ENCODE measurements at regions not wholly inside any gene's neighbourhood (a gene's known extent, or its start where the extent isn't known, plus 50 kb on each side); places are given as distances from the start of the nearest gene placed in this dataset.
"Not testable (repeated sequence)": the region's sequence is repeated elsewhere in the genome, so short reads cannot be mapped to it uniquely, and the experiment has no call there.

DNA sequence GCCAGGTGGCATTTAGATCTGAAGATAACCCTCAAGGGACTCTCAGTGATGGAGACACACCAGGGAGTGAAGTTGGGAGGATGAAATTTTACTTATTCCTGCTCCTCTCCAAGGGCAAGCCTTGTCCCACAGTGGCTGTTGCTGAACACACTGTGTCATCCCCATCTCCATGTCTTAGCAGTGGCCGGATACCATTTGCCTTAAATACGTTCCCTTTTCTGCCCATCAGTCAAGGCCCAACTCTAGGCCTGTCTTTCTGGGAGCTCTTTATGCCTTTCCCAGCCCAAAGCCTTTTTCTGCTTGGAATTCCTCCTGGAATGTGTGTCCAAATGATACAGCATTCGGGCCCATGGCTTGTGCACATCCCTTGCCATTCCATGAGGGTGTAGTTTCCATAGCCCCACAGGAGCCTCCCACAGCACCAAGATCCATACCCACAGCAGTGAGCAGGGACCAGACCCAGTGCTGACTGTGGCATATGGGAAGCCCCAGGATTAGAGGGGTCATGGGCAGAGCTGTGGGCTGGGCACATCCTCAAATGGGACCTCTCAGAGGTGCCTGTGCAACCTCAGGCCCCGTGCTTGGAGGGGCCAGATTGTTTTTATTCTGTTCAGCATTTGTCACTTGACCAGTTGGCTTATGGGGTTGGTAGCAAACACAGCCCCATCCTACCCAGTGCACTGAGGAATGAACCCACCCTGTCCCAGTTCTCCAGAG, 63.7 kb upstream of the PRR23C start:
- Histone ChIP-seq H3K27me3 (peaks cover 0 to 12% (median 8%) of the 10 kb centered on the region in 7 donors), H3K9me3 (no peaks in the 10 kb centered on the region), H3K36me3 (no peaks in the 10 kb centered on the region), H3K4me1 (no peaks in the 10 kb centered on the region), H3K27ac (no peak overlapping the region), H3K4me3 (no peak overlapping the region)
- WGBS, 2 donors: 74 to 82% methylated on average over 4 of the region's 4 CpGs
- DNase-seq (no peak), ATAC-seq (no peak)
- intact Hi-C loops (cut with DNase I): loop anchor here in 1 of 10 donors (10.0 kb wide), 1 partner anchor 174 kb away; no protein-coding TSS in a partner anchor
- TF ChIP-seq, protein P1, sequence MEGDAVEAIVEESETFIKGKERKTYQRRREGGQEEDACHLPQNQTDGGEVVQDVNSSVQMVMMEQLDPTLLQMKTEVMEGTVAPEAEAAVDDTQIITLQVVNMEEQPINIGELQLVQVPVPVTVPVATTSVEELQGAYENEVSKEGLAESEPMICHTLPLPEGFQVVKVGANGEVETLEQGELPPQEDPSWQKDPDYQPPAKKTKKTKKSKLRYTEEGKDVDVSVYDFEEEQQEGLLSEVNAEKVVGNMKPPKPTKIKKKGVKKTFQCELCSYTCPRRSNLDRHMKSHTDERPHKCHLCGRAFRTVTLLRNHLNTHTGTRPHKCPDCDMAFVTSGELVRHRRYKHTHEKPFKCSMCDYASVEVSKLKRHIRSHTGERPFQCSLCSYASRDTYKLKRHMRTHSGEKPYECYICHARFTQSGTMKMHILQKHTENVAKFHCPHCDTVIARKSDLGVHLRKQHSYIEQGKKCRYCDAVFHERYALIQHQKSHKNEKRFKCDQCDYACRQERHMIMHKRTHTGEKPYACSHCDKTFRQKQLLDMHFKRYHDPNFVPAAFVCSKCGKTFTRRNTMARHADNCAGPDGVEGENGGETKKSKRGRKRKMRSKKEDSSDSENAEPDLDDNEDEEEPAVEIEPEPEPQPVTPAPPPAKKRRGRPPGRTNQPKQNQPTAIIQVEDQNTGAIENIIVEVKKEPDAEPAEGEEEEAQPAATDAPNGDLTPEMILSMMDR (IDR thresholded peaks at IDR 0.05): no peak

DNA sequence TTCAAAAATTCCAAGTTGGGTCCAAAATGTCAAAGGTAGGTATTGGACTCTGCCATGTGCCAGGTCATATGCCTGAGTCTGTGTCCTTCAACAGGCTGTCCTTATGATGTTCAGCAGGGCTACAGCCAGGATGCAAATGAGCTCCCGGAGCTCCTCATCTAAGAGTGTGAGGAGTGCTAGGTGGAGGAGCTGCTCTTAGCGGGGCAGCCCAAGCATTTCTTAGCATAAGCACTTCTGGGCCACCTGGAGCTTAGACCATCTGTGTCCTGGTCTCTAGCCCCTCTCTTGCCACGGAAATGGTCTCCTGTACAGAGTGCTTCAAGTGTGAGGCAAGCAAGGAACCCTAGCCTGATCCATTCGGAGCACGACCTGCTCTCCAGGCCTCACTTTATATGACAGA, 64.6 kb upstream of the PRR23C start:
- no peaks in the 10 kb centered on the region for H3K36me3 ChIP-seq
- DNase-seq: no peak
- intact Hi-C loops (cut with DNase I): loop anchor here in 1 of 10 donors (10.0 kb wide), 1 partner anchor 174 kb away; no protein-coding TSS in a partner anchor
- H3K4me1 ChIP-seq: no peaks in the 10 kb centered on the region
- ATAC-seq: no peak
- H3K4me3 ChIP-seq: no peak overlapping the region
- H3K27ac ChIP-seq: no peak overlapping the region
- H3K9me3 ChIP-seq: no peaks in the 10 kb centered on the region
- peaks cover 0 to 12% (median 8%) of the 10 kb centered on the region in 7 donors for H3K27me3 ChIP-seq
- 58 to 62% methylated on average over 5 of the region's 5 CpGs for WGBS, 2 donors
- TF ChIP-seq, protein P1 (IDR thresholded peaks at IDR 0.05): no peak

DNA sequence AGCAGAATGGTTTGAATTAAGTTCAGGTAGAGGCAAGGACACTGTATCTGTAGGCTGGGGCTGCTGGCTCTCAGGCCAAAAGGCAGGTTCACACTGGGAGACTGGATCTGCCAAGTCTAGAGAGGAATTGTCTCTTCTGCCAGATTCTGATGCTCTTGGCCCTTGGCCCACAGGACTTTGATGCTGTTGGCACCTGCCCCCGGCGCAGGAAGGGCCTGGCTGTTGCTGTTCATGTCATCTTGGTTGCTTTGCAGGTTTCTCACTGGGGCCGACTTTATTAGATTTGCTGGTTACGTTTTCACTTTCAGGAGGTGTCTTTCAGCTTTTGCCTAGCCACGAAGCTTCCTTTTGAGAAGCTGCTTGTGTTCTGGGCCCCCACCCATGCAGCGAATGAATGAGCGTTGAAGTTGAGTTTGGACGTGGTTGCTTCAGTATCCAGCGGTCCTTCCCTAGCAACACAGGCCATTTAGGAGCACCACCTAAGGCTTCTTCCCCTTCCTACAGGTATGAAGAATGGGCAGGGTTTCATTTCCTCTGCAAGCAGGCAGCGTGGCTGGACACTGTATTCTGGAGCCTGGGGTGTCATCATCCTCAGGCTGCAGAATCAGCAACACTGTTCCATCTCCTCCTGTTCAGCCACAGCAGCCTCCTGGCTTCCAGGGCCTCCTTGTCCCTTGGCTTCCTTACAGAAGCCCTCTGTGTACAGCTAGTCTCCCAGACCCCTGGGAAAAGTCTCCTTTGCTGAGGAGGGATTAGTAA, 65.6 kb upstream of the PRR23C start:
- no peak overlapping the region for H3K4me3 ChIP-seq
- no peaks in the 10 kb centered on the region for H3K4me1 ChIP-seq
- TF ChIP-seq, protein P1 (IDR thresholded peaks at IDR 0.05): no peak
- no peaks in the 10 kb centered on the region for H3K36me3 ChIP-seq
- DNase-seq (peak; percentile 41 to 49), ATAC-seq (peak; percentile 48 to 82 (median 70))
- H3K9me3 ChIP-seq: no peaks in the 10 kb centered on the region
- H3K27ac ChIP-seq: no peak overlapping the region
- 63 to 71% methylated on average over 10 of the region's 10 CpGs for WGBS, 2 donors
- H3K27me3 ChIP-seq: peaks cover 0 to 12% (median 8%) of the 10 kb centered on the region in 7 donors
- intact Hi-C loops (cut with DNase I): loop anchor here in 4 of 10 donors (2.0 to 5.0 kb wide), 3 partner anchors 217 to 221 kb away; no protein-coding TSS in a partner anchor

DNA sequence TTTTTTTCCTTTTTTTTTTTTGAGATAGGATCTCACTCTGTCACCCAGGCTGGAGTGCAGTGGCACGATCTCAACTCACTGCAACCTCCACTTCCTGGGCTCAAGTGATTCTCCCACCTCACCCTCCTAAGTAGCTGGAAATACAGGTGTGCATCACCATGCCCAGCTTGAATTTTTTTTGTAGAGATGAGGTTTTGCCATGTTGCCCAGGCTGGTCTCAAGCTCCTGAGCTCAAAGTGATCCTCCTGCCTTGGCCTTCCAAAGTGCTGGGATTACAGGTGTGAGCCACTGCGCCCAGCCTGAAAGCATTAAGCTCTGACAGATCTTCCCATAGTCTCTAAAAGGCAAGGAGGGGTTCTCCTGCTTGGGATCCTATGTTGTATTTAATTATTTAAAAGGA, 66.2 kb upstream of the PRR23C start:
- not testable (repeated sequence) for H3K36me3 ChIP-seq, H3K4me1 ChIP-seq, H3K4me3 ChIP-seq, H3K27ac ChIP-seq, ATAC-seq, DNase-seq, H3K9me3 ChIP-seq
- H3K27me3 ChIP-seq: peaks cover 0 to 12% (median 8%) of the 10 kb centered on the region in 7 donors
- WGBS, 2 donors: 51 to 59% methylated on average over 2 of the region's 2 CpGs
- intact Hi-C loops (cut with DNase I): loop anchor here in 4 of 10 donors (2.0 to 5.0 kb wide), 3 partner anchors 216 to 220 kb away; no protein-coding TSS in a partner anchor
